ENCODE measurements at regions not wholly inside any gene's neighbourhood (a gene's known extent, or its start where the extent isn't known, plus 50 kb on each side); places are given as distances from the start of the nearest gene placed in this dataset.

DNA sequence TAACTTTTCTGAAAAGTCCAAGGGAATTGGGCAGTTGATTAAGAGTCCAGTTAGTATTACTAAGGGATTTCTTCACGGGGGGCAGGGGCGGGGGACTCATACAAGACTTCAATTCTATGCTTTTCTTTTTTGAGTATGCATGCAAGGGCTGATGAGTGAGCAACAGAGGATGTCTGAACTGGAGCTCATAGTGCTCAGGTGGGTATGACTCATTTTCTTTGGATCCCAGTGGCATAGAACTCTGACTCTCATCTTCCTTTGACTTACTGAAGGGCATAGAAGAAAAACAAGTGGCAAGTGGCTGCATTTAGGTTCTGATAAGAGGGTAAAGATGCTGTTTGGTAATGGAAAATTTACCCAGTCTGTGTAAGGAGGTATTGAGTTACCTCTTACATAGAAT lies 749.2 kb downstream of the NOVA1 start:
- Histone ChIP-seq H3K36me3 (no peaks in the 10 kb centered on the region), H3K9me3 (no peaks in the 10 kb centered on the region), H3K4me3 (ENCODE audit: low read depth, low read length) (no peak overlapping the region), H3K27me3 (no peaks in the 10 kb centered on the region), H3K4me1 (no peaks in the 10 kb centered on the region)
- DNase-seq: no peak
- TF ChIP-seq, protein P1, sequence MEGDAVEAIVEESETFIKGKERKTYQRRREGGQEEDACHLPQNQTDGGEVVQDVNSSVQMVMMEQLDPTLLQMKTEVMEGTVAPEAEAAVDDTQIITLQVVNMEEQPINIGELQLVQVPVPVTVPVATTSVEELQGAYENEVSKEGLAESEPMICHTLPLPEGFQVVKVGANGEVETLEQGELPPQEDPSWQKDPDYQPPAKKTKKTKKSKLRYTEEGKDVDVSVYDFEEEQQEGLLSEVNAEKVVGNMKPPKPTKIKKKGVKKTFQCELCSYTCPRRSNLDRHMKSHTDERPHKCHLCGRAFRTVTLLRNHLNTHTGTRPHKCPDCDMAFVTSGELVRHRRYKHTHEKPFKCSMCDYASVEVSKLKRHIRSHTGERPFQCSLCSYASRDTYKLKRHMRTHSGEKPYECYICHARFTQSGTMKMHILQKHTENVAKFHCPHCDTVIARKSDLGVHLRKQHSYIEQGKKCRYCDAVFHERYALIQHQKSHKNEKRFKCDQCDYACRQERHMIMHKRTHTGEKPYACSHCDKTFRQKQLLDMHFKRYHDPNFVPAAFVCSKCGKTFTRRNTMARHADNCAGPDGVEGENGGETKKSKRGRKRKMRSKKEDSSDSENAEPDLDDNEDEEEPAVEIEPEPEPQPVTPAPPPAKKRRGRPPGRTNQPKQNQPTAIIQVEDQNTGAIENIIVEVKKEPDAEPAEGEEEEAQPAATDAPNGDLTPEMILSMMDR (IDR thresholded peaks at IDR 0.05; ENCODE audit: low read depth, low read length): no peak

DNA sequence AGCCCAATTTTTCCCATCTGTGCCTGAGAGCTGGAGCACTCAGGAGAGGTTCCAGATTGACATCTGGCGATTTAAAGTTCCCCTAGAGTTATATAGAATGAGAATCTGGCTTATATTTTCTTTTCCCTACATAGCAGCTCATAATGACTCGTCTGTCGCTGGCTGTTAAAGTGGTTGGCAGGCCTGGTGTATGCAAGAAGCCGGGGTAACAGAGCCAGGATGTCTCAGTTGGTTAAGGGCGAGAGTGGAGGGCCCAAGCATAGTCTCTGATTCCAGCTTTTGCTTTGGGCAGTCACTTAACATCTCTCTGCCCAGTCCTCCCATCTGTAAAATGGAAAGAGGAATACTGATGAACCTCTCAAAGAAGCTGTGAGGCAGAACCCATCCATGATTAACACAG lies 751.6 kb downstream of the NOVA1 start:
- TF ChIP-seq, protein P1 (IDR thresholded peaks at IDR 0.05; ENCODE audit: low read depth, low read length): no peak
- Histone ChIP-seq H3K27me3 (no peaks in the 10 kb centered on the region), H3K4me3 (ENCODE audit: low read depth, low read length) (no peak overlapping the region), H3K4me1 (no peaks in the 10 kb centered on the region), H3K36me3 (no peaks in the 10 kb centered on the region), H3K9me3 (no peaks in the 10 kb centered on the region)
- no peak for DNase-seq

DNA sequence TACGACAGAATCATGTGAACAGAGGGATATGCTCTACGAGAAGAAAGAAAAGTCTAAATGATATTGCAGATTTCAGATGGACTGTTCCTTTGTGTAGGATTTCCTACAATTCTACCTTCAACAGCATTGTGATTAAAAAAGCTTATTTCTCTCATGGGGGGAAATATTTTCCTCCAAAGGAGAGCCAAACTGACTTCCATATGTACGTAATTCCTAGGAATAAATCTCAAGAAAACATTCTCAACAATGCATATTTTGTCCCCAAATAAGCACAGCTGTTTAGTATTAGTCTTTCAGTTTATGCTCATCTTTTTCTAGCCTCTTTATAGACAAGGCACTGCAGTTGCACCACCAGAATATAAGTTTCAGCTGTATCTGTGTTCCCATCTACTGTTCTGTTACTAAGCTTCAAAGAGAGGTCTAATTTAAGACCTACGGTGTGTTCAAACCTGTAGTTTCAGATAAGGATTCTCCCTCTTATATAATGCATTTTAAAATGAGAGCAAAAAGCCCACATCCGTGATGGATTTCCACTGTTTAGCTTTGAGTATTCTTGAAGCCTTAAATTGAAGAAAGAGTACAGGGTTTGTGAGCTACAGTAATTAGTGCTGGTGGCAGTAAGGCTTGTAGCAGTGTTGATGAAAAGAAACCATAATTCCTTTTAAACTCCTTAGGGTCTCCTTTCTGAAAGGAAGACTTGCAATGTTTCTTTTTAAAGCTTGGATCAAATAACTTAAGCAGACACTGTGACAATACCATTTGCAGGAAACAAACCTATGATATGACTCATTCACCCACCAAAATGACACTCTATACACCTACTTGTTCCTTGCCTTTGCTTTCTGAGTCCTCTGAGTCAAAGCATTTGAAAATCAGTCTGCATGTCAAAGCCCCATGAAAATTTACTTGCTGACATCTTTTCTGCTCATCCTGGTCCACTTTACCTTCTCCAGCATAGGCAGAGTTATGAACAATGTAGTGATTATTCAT lies 754.1 kb downstream of the NOVA1 start:
- Histone ChIP-seq H3K4me1 (no peaks in the 10 kb centered on the region), H3K27me3 (no peaks in the 10 kb centered on the region), H3K4me3 (ENCODE audit: low read depth, low read length) (no peak overlapping the region), H3K36me3 (no peaks in the 10 kb centered on the region), H3K9me3 (peaks cover 2% of the 10 kb centered on the region)
- TF ChIP-seq, protein P1 (IDR thresholded peaks at IDR 0.05; ENCODE audit: low read depth, low read length): no peak
- DNase-seq: no peak

DNA sequence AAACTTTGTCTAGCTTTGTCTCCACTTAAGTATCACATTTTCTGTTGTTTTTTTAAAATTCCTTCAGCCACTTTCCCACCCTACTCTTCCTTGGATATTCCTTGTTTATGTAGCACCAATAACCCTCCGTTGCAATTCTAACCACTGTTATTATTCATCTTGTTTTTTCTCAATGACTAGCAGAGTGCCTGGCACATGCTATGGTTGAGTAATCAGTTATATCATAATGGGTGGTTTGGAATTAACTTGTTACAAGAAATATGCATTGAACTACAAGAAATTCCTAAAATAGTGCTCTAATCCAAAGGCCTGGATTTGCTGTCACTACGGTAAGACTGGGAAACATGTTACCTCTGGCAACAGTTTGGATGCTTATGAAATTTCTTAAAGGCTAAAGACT lies 756.6 kb downstream of the NOVA1 start:
- Histone ChIP-seq H3K4me3 (ENCODE audit: low read depth, low read length) (no peak overlapping the region), H3K27me3 (no peaks in the 10 kb centered on the region), H3K9me3 (peaks cover 2% of the 10 kb centered on the region), H3K4me1 (no peaks in the 10 kb centered on the region), H3K36me3 (no peaks in the 10 kb centered on the region)
- DNase-seq: no peak
- TF ChIP-seq, protein P1 (IDR thresholded peaks at IDR 0.05; ENCODE audit: low read depth, low read length): no peak

DNA sequence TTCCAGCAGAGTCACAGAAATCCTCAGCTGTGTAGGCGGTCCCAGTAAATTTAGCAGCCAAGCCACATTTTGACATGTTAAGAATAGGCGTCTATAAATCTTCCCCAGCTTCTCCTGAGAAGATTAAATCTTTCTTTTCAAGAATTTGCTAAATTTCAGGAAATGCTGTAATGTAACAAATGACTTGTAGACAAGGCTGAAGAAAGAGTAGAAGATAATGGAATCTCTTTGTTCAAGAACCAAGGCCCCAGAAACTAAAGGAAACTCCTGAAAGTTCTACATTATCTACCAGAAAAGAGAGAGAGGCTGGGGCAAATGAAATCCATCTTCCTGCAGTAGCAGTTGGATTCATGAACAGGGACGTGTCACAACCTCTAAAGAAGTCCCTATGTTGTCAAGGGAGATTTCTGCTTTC lies 760.3 kb downstream of the NOVA1 start:
- Histone ChIP-seq H3K4me3 (ENCODE audit: low read depth, low read length) (no peak overlapping the region), H3K4me1 (no peaks in the 10 kb centered on the region), H3K27me3 (no peaks in the 10 kb centered on the region), H3K9me3 (peaks cover 2% of the 10 kb centered on the region), H3K36me3 (no peaks in the 10 kb centered on the region)
- TF ChIP-seq, protein P1 (IDR thresholded peaks at IDR 0.05; ENCODE audit: low read depth, low read length): no peak
- no peak for DNase-seq

DNA sequence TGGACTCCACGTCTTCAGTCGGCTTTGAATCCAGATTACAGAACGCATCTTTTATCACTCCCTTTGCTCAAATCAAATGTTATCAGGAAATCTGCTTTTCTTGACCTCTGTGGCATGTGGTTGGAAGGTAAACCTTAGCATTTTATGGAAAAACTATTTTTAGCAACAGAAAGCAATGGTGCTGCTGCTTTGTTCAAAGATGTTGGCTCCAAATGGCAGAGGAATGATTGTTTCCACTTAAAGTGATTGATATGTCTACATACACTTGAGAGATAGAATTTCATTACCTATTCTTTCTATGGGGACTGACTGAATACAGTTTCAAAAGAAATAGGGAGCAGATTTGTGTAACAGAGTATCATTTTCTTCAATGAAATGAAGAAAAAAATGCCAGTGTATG lies 761.2 kb downstream of the NOVA1 start:
- Histone ChIP-seq H3K4me1 (no peaks in the 10 kb centered on the region), H3K36me3 (no peaks in the 10 kb centered on the region), H3K9me3 (peaks cover 2% of the 10 kb centered on the region), H3K27me3 (no peaks in the 10 kb centered on the region), H3K4me3 (ENCODE audit: low read depth, low read length) (no peak overlapping the region)
- TF ChIP-seq, protein P1 (IDR thresholded peaks at IDR 0.05; ENCODE audit: low read depth, low read length): no peak
- no peak for DNase-seq

All from BE2C (cell line).